ENCODE measurements at regions not wholly inside any gene's neighbourhood (a gene's known extent, or its start where the extent isn't known, plus 50 kb on each side); places are given as distances from the start of the nearest gene placed in this dataset.

DNA sequence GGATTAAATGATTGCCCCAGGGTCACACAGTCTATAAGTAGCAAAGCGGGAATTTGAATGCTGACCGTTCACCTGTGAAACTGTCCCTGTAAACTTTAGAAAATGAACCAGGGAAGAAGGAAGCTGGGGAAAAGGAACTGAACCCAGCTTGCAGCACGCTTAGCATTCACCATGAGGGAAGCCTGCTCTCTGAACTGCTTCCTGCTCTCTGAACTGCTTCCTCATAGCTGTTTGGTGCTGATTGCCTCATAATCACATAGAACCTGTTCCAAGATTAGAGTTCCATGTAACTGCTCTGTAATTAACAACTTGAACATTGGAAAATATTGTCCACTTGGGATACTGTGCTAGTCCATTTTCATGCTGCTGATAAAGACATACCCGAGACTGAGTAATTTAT is 1504.8 kb upstream of the TMEM132C start:
- H3K4me1 ChIP-seq (ENCODE audit: control insufficient read depth, insufficient read depth, low read length, poor library complexity, severe bottlenecking), result peaks cover 4% of the 10 kb centered on the region
- no peaks in the 10 kb centered on the region for H3K27me3 ChIP-seq (replicated peaks; ENCODE audit: control insufficient read depth, insufficient read depth, low read length, poor library complexity, severe bottlenecking)
- H3K36me3 ChIP-seq (ENCODE audit: control insufficient read depth, insufficient read depth, low read length), result peaks cover 3% of the 10 kb centered on the region
- DNase-seq, result no peak
- H3K4me3 ChIP-seq (ENCODE audit: insufficient read depth, low read depth, low read length, poor library complexity, severe bottlenecking), result no peak overlapping the region
- H3K9me3 ChIP-seq (ENCODE audit: control insufficient read depth, low read length), result no peaks in the 10 kb centered on the region
- H3K27ac ChIP-seq (ENCODE audit: insufficient read depth, low read length, poor library complexity, severe bottlenecking), result no peak overlapping the region

DNA sequence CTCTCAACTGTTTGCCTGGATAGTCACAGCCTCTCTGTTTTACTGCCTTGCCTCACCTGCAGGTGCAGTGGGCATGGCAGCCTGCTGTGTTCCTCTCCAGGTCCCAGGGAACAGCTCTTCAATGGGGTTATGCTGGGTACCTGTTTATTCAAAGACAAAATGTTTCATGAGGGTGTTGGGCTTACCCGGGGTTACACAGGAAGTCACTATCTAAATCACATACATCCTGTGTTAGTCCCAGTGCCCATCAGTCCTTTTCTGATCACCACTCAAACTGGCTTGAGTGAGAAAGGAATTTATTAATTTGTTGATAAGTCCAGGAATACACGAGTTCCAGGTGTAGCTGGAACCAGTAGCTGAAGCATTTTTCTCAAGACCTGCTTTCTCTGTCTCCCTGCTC is 1503.6 kb upstream of the TMEM132C start:
- Histone ChIP-seq H3K4me3 (ENCODE audit: insufficient read depth, low read depth, low read length, poor library complexity, severe bottlenecking) (no peak overlapping the region), H3K9me3 (ENCODE audit: control insufficient read depth, low read length) (no peaks in the 10 kb centered on the region), H3K27ac (ENCODE audit: insufficient read depth, low read length, poor library complexity, severe bottlenecking) (no peak overlapping the region), H3K27me3 (replicated peaks; ENCODE audit: control insufficient read depth, insufficient read depth, low read length, poor library complexity, severe bottlenecking) (no peaks in the 10 kb centered on the region), H3K36me3 (ENCODE audit: control insufficient read depth, insufficient read depth, low read length) (no peaks in the 10 kb centered on the region), H3K4me1 (ENCODE audit: control insufficient read depth, insufficient read depth, low read length, poor library complexity, severe bottlenecking) (peaks cover 8% of the 10 kb centered on the region)
- no peak for DNase-seq

DNA sequence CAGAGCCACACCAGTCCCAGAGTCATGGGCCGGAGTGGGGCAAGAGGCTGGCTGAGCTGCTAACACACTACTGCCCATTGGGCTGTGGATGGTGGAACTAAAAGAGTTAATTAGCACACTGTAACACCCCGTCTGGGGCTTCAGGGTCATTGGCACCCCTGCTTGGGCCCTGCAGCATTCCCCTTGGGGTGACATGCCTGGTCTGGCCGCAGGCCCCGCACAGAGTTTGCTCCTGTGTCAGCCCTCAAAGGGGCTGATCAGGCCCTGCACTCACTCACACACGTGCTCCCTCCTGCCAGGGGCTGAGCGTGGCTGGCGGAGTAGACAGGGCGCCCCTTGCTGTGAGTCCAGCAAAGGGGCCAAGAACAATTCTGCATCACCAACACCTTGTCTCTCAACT is 1499.6 kb upstream of the TMEM132C start:
- no peaks in the 10 kb centered on the region for H3K27me3 ChIP-seq (replicated peaks; ENCODE audit: control insufficient read depth, insufficient read depth, low read length, poor library complexity, severe bottlenecking)
- no peaks in the 10 kb centered on the region for H3K9me3 ChIP-seq (ENCODE audit: control insufficient read depth, low read length)
- H3K4me3 ChIP-seq (ENCODE audit: insufficient read depth, low read depth, low read length, poor library complexity, severe bottlenecking), result no peak overlapping the region
- H3K36me3 ChIP-seq (ENCODE audit: control insufficient read depth, insufficient read depth, low read length), result no peaks in the 10 kb centered on the region
- DNase-seq, result no peak
- no peak overlapping the region for H3K27ac ChIP-seq (ENCODE audit: insufficient read depth, low read length, poor library complexity, severe bottlenecking)
- H3K4me1 ChIP-seq (ENCODE audit: control insufficient read depth, insufficient read depth, low read length, poor library complexity, severe bottlenecking), result peaks cover 8% of the 10 kb centered on the region

DNA sequence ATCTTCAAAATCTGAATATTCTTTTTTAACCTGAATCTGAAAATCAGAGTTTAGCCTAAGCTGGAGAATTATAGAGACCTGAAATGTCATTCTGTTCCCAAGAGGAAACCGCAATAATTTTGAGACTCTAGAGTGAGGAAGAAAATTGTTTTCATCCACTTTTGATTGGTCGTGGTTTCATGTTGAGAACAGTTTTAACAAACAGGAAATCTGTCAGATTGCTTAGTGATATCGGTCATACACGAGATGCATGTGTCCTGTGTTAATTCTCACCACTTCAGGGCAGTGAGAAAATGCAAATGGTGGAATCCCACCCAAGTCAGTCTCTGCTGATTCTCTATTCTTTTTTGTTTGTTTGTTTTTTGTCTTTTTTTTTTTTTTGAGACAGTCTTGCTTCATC is 1498.5 kb upstream of the TMEM132C start:
- H3K27me3 ChIP-seq (replicated peaks; ENCODE audit: control insufficient read depth, insufficient read depth, low read length, poor library complexity, severe bottlenecking), result no peaks in the 10 kb centered on the region
- H3K27ac ChIP-seq (ENCODE audit: insufficient read depth, low read length, poor library complexity, severe bottlenecking), result peak overlapping the region; percentile 57
- H3K4me1 ChIP-seq (ENCODE audit: control insufficient read depth, insufficient read depth, low read length, poor library complexity, severe bottlenecking), result peaks cover 8% of the 10 kb centered on the region
- DNase-seq, result no peak
- no peak overlapping the region for H3K4me3 ChIP-seq (ENCODE audit: insufficient read depth, low read depth, low read length, poor library complexity, severe bottlenecking)
- no peaks in the 10 kb centered on the region for H3K36me3 ChIP-seq (ENCODE audit: control insufficient read depth, insufficient read depth, low read length)
- H3K9me3 ChIP-seq (ENCODE audit: control insufficient read depth, low read length), result no peaks in the 10 kb centered on the region

DNA sequence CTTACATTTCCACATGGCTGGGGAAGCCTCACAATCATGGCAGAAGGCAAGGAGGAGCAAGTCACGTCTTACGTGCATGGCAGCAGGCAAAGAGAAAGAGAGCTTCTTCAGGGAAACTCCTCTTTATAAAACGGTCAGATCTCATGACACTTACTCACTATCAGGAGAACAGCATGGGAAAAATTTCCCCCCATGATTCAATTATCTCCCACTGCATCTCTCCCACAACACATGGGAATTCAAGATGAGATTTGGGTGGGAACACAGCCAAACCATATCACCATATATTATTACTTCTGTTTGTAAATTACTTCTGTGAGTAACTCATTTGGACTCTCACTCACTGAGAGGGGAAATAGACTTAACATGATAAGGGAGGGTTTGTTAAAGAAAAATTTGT is 1496.8 kb upstream of the TMEM132C start:
- DNase-seq, result no peak
- peak overlapping the region; percentile 30 for H3K27ac ChIP-seq (ENCODE audit: insufficient read depth, low read length, poor library complexity, severe bottlenecking)
- no peaks in the 10 kb centered on the region for H3K9me3 ChIP-seq (ENCODE audit: control insufficient read depth, low read length)
- H3K27me3 ChIP-seq (replicated peaks; ENCODE audit: control insufficient read depth, insufficient read depth, low read length, poor library complexity, severe bottlenecking), result no peaks in the 10 kb centered on the region
- H3K4me3 ChIP-seq (ENCODE audit: insufficient read depth, low read depth, low read length, poor library complexity, severe bottlenecking), result peak overlapping the region; percentile 1
- no peaks in the 10 kb centered on the region for H3K36me3 ChIP-seq (ENCODE audit: control insufficient read depth, insufficient read depth, low read length)
- H3K4me1 ChIP-seq (ENCODE audit: control insufficient read depth, insufficient read depth, low read length, poor library complexity, severe bottlenecking), result peaks cover 8% of the 10 kb centered on the region

DNA sequence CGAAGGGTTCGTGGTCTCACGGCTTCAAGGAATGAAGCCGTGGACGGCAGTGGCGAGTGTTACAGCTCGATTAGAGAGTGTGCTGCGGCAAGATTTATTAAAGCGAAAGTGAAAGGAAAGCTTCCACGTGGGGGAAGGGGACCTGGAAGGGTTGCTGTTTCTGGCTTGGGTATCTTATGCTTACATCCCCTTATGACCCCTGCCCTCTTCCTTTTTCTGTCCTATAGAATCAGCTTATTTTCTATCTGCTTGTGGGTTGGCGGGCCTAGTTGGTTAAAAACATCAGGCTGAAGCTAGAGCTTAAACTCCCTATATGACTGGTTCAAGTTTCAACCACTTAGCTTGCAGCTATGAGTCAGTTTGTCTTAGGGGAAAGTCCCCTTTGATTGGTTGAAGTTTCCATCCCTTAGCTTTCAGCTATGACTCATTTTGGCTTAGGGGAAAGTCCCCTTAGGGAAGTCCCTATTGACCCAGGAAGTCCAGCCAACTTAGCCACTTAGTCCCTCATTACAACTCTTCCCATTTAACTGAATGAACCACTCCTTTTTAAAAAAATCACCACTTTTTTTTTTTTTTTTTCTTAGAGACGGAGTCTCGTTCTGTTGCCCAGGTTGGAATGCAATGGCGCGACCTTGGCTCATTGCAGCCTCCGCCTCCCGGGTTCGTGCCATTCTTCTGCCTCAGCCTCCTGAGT is 1494.7 kb upstream of the TMEM132C start:
- no peaks in the 10 kb centered on the region for H3K36me3 ChIP-seq (ENCODE audit: control insufficient read depth, insufficient read depth, low read length)
- peak overlapping the region; percentile 80 for H3K27ac ChIP-seq (ENCODE audit: insufficient read depth, low read length, poor library complexity, severe bottlenecking)
- no peaks in the 10 kb centered on the region for H3K27me3 ChIP-seq (replicated peaks; ENCODE audit: control insufficient read depth, insufficient read depth, low read length, poor library complexity, severe bottlenecking)
- no peaks in the 10 kb centered on the region for H3K9me3 ChIP-seq (ENCODE audit: control insufficient read depth, low read length)
- H3K4me3 ChIP-seq (ENCODE audit: insufficient read depth, low read depth, low read length, poor library complexity, severe bottlenecking), result peak overlapping the region; percentile 22
- peaks cover 2% of the 10 kb centered on the region for H3K4me1 ChIP-seq (ENCODE audit: control insufficient read depth, insufficient read depth, low read length, poor library complexity, severe bottlenecking)
- peak; percentile 32 to 59 (median 54) for DNase-seq

DNA sequence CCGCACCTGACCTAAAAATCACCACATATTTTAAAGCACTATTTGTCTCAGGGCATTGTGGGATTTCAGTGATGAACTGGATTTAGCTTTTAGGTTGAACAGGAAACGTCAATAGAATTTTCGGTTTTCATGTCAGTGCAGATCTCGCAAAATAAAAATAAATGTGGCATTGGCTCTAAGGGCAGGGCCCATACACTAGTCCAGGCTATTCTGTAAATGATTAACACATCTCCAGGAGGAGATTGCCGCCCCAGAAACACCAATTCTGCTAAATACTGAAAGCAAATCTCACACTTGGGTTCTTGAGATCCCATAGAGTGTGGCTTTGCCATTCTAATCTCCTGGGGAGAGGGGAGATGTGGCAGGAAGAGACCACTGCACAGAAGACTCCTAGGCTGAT is 1494.0 kb upstream of the TMEM132C start:
- peak overlapping the region; percentile 80 for H3K27ac ChIP-seq (ENCODE audit: insufficient read depth, low read length, poor library complexity, severe bottlenecking)
- no peak for DNase-seq
- H3K4me3 ChIP-seq (ENCODE audit: insufficient read depth, low read depth, low read length, poor library complexity, severe bottlenecking), result no peak overlapping the region
- H3K4me1 ChIP-seq (ENCODE audit: control insufficient read depth, insufficient read depth, low read length, poor library complexity, severe bottlenecking), result no peaks in the 10 kb centered on the region
- H3K36me3 ChIP-seq (ENCODE audit: control insufficient read depth, insufficient read depth, low read length), result no peaks in the 10 kb centered on the region
- no peaks in the 10 kb centered on the region for H3K27me3 ChIP-seq (replicated peaks; ENCODE audit: control insufficient read depth, insufficient read depth, low read length, poor library complexity, severe bottlenecking)
- no peaks in the 10 kb centered on the region for H3K9me3 ChIP-seq (ENCODE audit: control insufficient read depth, low read length)

DNA sequence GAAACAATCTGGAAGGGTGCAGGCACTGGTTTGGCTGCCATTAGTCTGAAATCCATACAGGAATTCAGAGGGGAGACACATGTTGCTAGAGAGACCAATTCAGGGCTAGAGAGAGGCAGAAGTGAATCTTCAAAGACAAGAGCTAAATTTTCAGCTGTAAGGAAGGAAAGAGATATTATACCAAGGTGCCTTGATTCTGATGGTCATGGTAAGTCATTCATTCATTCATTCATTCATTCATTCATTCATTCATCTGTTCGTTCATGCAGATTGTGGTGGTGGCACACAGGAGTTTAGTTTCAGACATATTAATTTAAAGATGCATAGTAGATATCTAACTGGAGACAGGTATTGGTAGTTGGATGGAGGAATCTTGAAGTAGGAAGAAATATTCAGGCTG is 1493.5 kb upstream of the TMEM132C start:
- Histone ChIP-seq H3K27me3 (replicated peaks; ENCODE audit: control insufficient read depth, insufficient read depth, low read length, poor library complexity, severe bottlenecking) (no peaks in the 10 kb centered on the region), H3K36me3 (ENCODE audit: control insufficient read depth, insufficient read depth, low read length) (no peaks in the 10 kb centered on the region), H3K4me1 (ENCODE audit: control insufficient read depth, insufficient read depth, low read length, poor library complexity, severe bottlenecking) (no peaks in the 10 kb centered on the region), H3K9me3 (ENCODE audit: control insufficient read depth, low read length) (no peaks in the 10 kb centered on the region), H3K4me3 (ENCODE audit: insufficient read depth, low read depth, low read length, poor library complexity, severe bottlenecking) (no peak overlapping the region), H3K27ac (ENCODE audit: insufficient read depth, low read length, poor library complexity, severe bottlenecking) (no peak overlapping the region)
- DNase-seq, result no peak

DNA sequence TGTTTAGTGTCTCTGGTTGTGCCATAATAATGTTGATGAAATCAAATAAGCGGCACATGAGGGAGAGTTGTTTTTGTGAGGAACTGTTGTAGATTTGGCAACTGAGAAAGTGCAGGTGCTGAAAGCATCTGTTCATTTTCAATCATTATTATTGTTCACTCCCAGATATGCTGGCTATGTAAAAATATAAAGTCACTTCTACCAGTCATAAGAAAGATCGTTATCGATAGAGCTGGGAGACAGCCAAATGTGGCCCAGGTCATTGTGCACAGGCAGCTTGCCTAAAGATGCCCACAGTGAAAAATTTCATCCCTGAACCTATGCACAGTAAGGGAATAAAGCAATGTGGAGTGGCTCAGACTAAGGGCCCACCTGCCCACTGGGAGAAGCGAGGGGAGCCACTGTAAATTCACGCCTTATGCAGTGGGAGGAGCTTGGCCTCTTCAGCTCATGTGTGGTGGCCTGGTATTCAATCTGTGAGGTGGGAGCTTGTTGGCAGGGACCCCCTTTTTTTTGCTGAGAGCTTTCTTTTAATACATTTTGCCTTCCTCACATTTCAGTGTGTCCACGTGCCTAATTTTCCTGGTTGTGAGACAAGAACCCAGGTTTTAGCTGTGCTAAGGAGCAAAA is 1490.8 kb upstream of the TMEM132C start:
- no peak for DNase-seq
- H3K27me3 ChIP-seq (replicated peaks; ENCODE audit: control insufficient read depth, insufficient read depth, low read length, poor library complexity, severe bottlenecking), result no peaks in the 10 kb centered on the region

DNA sequence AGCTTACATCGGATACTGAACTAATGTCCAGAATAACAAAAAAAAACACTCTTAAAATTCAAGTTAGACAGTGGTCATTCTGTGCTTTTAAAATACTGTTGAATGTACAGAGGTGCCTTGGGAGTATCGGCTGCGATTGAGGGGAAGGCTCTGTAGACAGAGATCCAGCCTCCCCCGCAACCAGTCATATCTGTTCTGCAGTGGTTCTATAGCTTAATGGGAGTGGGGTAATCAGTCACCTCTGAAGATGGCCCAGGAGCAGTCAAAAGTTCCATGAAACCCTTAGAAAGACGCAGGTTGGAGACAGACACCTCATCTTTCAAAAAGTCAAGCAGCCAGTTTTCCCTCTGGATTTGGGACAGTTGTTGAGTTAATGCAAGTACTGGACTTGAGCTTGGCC is 1486.6 kb upstream of the TMEM132C start:
- Histone ChIP-seq H3K4me3 (ENCODE audit: insufficient read depth, low read depth, low read length, poor library complexity, severe bottlenecking) (no peak overlapping the region), H3K4me1 (ENCODE audit: control insufficient read depth, insufficient read depth, low read length, poor library complexity, severe bottlenecking) (no peaks in the 10 kb centered on the region), H3K27me3 (replicated peaks; ENCODE audit: control insufficient read depth, insufficient read depth, low read length, poor library complexity, severe bottlenecking) (no peaks in the 10 kb centered on the region), H3K9me3 (ENCODE audit: control insufficient read depth, low read length) (no peaks in the 10 kb centered on the region), H3K27ac (ENCODE audit: insufficient read depth, low read length, poor library complexity, severe bottlenecking) (no peak overlapping the region), H3K36me3 (ENCODE audit: control insufficient read depth, insufficient read depth, low read length) (no peaks in the 10 kb centered on the region)
- no peak for DNase-seq

More for the DNA sequence above, 1490.8 kb upstream of the TMEM132C start:
- no peak overlapping the region for H3K4me3 ChIP-seq (ENCODE audit: insufficient read depth, low read depth, low read length, poor library complexity, severe bottlenecking)
- no peak overlapping the region for H3K27ac ChIP-seq (ENCODE audit: insufficient read depth, low read length, poor library complexity, severe bottlenecking)
- no peaks in the 10 kb centered on the region for H3K9me3 ChIP-seq (ENCODE audit: control insufficient read depth, low read length)
- no peaks in the 10 kb centered on the region for H3K4me1 ChIP-seq (ENCODE audit: control insufficient read depth, insufficient read depth, low read length, poor library complexity, severe bottlenecking)
- H3K36me3 ChIP-seq (ENCODE audit: control insufficient read depth, insufficient read depth, low read length), result no peaks in the 10 kb centered on the region

Data from effector memory CD4-positive, alpha-beta T cell (primary cell).